ENCODE measurements at regions not wholly inside any gene's neighbourhood (a gene's known extent, or its start where the extent isn't known, plus 50 kb on each side); places are given as distances from the start of the nearest gene placed in this dataset.

DNA sequence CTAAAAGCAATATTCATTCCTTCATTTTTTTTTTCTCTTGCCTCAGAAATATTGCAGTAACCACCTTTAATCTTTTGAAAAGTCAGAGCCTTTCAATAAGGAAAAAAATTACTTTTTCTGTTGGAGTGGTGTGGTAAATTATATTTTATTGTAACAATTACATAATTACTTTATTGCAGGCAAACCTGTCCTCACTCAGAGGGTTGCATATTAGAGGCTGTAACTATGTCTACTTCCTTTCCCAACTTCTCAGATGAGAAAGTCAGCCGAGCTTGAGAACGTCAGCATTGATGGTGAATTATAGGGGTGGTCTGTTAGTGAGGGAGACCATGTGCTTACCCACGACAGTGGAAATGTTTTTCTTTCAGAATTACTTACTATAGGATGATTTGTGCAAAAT is 611.8 kb downstream of the KIF4B start:
- Histone ChIP-seq H3K9me3 (ENCODE audit: insufficient read depth in 2 of 2, low read depth in 1 of 2, low read length in 1 of 2) (no peaks in the 10 kb centered on the region), H3K36me3 (ENCODE audit: control insufficient read depth in 2 of 4, insufficient read depth in 4 of 4, low read length in 3 of 4) (no peaks in the 10 kb centered on the region), H3K4me3 (ENCODE audit: extremely low read depth in 1 of 4, insufficient read depth in 2 of 4, low read depth in 3 of 4, low read length in 4 of 4) (no peak overlapping the region), H4K8ac (ENCODE audit: extremely low read depth, insufficient read depth, low read length) (no peak overlapping the region), H3K14ac (ENCODE audit: insufficient read length) (no peak overlapping the region), H2AK5ac (ENCODE audit: low read depth, low read length) (no peak overlapping the region), H3K4ac (replicated peaks; ENCODE audit: insufficient read length, low read depth, low read length) (no peak overlapping the region), H3K56ac (replicated peaks; ENCODE audit: insufficient read length, low read depth, low read length) (no peak overlapping the region), H3K9ac (replicated peaks in 1 of 4; ENCODE audit: extremely low read depth in 1 of 4, low read depth in 3 of 4, low read length in 3 of 4) (no peak overlapping the region), H3K18ac (ENCODE audit: extremely low read depth, low read length) (no peak overlapping the region), H3K4me1 (replicated peaks in 1 of 4; ENCODE audit: control insufficient read depth in 3 of 4, insufficient read depth in 4 of 4, low read length in 3 of 4) (peaks cover 0 to 6% (median 2%) of the 10 kb centered on the region in 4 experiments; a peak in 2 of 7 replicates), H2BK12ac (ENCODE audit: low read depth, low read length) (no peak overlapping the region), H3K79me2 (ENCODE audit: control insufficient read depth in 1 of 2, insufficient read depth in 2 of 2, low read length in 2 of 2) (no peaks in the 10 kb centered on the region), H3K27ac (ENCODE audit: low read depth, low read length) (no peak overlapping the region), H2BK20ac (ENCODE audit: low read length) (no peak overlapping the region), H3K79me1 (ENCODE audit: low read depth, low read length) (no peaks in the 10 kb centered on the region), H2AFZ (ENCODE audit: low read length) (no peak overlapping the region), H4K20me1 (replicated peaks in 1 of 2; ENCODE audit: control insufficient read depth in 1 of 2, insufficient read depth in 2 of 2, low read length in 2 of 2) (no peaks in the 10 kb centered on the region), H2BK5ac (ENCODE audit: low read depth, low read length) (no peak overlapping the region), H3K4me2 (ENCODE audit: insufficient read depth in 1 of 2, low read depth in 2 of 2, low read length in 2 of 2) (no peak overlapping the region), H3K23me2 (ENCODE audit: low read depth, low read length) (no peaks in the 10 kb centered on the region), H2BK120ac (replicated peaks; ENCODE audit: low read depth, low read length) (no peak overlapping the region), H2BK15ac (ENCODE audit: low read length) (no peak overlapping the region), H4K5ac (ENCODE audit: insufficient read length, low read depth, low read length) (no peak overlapping the region), H4K91ac (replicated peaks; ENCODE audit: insufficient read length, low read length) (no peak overlapping the region), H3K27me3 (replicated peaks in 1 of 4; ENCODE audit: control insufficient read depth in 3 of 4, extremely low read depth in 1 of 4, insufficient read depth in 3 of 4, low read length in 3 of 4) (peaks cover 0 to 1% (median 0%) of the 10 kb centered on the region in 4 experiments; a peak in 1 of 7 replicates), H3K23ac (ENCODE audit: insufficient read length) (no peak overlapping the region)
- ChIA-PET POLR2A (ENCODE audit: partially characterized antibody) (no interaction called here), CTCF (ENCODE audit: partially characterized antibody) (interaction anchor here (0.8 kb wide), 1 partner anchor 75 kb away, joined by 3 read pairs; no protein-coding TSS in a partner anchor)
- DNase-seq (ENCODE audit: low read depth in 1 of 2, low spot score in 2 of 2) (no peak), FAIRE-seq (no peak)
- 87% methylated on average over 3 of the region's 3 CpGs; no CpG with 5 or more reads in 1 of the 2 experiments for WGBS, 2 experiments (ENCODE audit: extremely low coverage in 1 of 2, insufficient coverage in 1 of 2, insufficient read length in 1 of 2, insufficient replicate concordance in 2 of 2, low coverage in 1 of 2, low lambda C conversion rate in 2 of 2, missing lambda C conversion rate in 1 of 2)
- TF ChIP-seq, protein P1, sequence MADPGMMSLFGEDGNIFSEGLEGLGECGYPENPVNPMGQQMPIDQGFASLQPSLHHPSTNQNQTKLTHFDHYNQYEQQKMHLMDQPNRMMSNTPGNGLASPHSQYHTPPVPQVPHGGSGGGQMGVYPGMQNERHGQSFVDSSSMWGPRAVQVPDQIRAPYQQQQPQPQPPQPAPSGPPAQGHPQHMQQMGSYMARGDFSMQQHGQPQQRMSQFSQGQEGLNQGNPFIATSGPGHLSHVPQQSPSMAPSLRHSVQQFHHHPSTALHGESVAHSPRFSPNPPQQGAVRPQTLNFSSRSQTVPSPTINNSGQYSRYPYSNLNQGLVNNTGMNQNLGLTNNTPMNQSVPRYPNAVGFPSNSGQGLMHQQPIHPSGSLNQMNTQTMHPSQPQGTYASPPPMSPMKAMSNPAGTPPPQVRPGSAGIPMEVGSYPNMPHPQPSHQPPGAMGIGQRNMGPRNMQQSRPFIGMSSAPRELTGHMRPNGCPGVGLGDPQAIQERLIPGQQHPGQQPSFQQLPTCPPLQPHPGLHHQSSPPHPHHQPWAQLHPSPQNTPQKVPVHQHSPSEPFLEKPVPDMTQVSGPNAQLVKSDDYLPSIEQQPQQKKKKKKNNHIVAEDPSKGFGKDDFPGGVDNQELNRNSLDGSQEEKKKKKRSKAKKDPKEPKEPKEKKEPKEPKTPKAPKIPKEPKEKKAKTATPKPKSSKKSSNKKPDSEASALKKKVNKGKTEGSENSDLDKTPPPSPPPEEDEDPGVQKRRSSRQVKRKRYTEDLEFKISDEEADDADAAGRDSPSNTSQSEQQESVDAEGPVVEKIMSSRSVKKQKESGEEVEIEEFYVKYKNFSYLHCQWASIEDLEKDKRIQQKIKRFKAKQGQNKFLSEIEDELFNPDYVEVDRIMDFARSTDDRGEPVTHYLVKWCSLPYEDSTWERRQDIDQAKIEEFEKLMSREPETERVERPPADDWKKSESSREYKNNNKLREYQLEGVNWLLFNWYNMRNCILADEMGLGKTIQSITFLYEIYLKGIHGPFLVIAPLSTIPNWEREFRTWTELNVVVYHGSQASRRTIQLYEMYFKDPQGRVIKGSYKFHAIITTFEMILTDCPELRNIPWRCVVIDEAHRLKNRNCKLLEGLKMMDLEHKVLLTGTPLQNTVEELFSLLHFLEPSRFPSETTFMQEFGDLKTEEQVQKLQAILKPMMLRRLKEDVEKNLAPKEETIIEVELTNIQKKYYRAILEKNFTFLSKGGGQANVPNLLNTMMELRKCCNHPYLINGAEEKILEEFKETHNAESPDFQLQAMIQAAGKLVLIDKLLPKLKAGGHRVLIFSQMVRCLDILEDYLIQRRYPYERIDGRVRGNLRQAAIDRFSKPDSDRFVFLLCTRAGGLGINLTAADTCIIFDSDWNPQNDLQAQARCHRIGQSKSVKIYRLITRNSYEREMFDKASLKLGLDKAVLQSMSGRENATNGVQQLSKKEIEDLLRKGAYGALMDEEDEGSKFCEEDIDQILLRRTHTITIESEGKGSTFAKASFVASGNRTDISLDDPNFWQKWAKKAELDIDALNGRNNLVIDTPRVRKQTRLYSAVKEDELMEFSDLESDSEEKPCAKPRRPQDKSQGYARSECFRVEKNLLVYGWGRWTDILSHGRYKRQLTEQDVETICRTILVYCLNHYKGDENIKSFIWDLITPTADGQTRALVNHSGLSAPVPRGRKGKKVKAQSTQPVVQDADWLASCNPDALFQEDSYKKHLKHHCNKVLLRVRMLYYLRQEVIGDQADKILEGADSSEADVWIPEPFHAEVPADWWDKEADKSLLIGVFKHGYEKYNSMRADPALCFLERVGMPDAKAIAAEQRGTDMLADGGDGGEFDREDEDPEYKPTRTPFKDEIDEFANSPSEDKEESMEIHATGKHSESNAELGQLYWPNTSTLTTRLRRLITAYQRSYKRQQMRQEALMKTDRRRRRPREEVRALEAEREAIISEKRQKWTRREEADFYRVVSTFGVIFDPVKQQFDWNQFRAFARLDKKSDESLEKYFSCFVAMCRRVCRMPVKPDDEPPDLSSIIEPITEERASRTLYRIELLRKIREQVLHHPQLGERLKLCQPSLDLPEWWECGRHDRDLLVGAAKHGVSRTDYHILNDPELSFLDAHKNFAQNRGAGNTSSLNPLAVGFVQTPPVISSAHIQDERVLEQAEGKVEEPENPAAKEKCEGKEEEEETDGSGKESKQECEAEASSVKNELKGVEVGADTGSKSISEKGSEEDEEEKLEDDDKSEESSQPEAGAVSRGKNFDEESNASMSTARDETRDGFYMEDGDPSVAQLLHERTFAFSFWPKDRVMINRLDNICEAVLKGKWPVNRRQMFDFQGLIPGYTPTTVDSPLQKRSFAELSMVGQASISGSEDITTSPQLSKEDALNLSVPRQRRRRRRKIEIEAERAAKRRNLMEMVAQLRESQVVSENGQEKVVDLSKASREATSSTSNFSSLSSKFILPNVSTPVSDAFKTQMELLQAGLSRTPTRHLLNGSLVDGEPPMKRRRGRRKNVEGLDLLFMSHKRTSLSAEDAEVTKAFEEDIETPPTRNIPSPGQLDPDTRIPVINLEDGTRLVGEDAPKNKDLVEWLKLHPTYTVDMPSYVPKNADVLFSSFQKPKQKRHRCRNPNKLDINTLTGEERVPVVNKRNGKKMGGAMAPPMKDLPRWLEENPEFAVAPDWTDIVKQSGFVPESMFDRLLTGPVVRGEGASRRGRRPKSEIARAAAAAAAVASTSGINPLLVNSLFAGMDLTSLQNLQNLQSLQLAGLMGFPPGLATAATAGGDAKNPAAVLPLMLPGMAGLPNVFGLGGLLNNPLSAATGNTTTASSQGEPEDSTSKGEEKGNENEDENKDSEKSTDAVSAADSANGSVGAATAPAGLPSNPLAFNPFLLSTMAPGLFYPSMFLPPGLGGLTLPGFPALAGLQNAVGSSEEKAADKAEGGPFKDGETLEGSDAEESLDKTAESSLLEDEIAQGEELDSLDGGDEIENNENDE (IDR thresholded peaks at IDR 0.05; ENCODE audit: insufficient replicate concordance, low read length) = no peak

All from H1 (cell line).